Liver (tissue), 8 donors: ENCODE measurements at regions not wholly inside any gene's neighbourhood (a gene's known extent, or its start where the extent isn't known, plus 50 kb on each side); places are given as distances from the start of the nearest gene placed in this dataset.

Experiments used
- DNase-seq: peaks from one replicate; pipeline ENCODE4 v3.0.0-alpha.2; 2017; ENCODE audit warnings: low spot score
- H3K27ac ChIP-seq, 2 donors: one replicate each; pipeline ENCODE4 v1.7.0; 2013; ENCODE audit warnings: inconsistent platforms in 2 of 2, low read length in 2 of 2, control low read depth in 1 of 2, low read depth in 1 of 2, mild to moderate bottlenecking in 1 of 2
- H3K27me3 ChIP-seq, 4 donors: one replicate each; pipeline versions ENCODE4 v1.6.1 to v1.7.0; 2013; ENCODE audit warnings: low read length in 3 of 4, inconsistent platforms in 1 of 4, mild to moderate bottlenecking in 1 of 4, moderate library complexity in 1 of 4; ENCODE audit not compliant: control insufficient read depth in 4 of 4, insufficient read depth in 4 of 4
- H3K36me3 ChIP-seq, 4 donors: one replicate each; pipeline versions ENCODE4 v1.6.1 to v1.7.0; 2013; ENCODE audit warnings: low read length in 3 of 4, mild to moderate bottlenecking in 3 of 4, low read depth in 1 of 4, moderate library complexity in 1 of 4; ENCODE audit not compliant: control insufficient read depth in 4 of 4, insufficient read depth in 3 of 4
- H3K4me1 ChIP-seq, 4 donors: one replicate each; pipeline versions ENCODE4 v1.6.1 to v1.7.0; 2013; ENCODE audit warnings: low read length in 3 of 4, mild to moderate bottlenecking in 3 of 4, moderate library complexity in 1 of 4; ENCODE audit not compliant: control insufficient read depth in 4 of 4, insufficient read depth in 4 of 4
- H3K4me3 ChIP-seq, 3 donors: one replicate each; pipeline versions ENCODE4 v1.6.1 to v1.7.0; 2013; ENCODE audit warnings: low read length in 3 of 3, control low read depth in 1 of 3, low read depth in 1 of 3, mild to moderate bottlenecking in 1 of 3
- H3K9ac ChIP-seq, 2 donors: one replicate each; pipeline ENCODE4 v1.7.0; 2013; ENCODE audit warnings: low read length in 2 of 2, mild to moderate bottlenecking in 2 of 2, moderate library complexity in 2 of 2, control low read depth in 1 of 2, low read depth in 1 of 2
- H3K9me3 ChIP-seq, 4 donors: one replicate each; pipeline versions ENCODE4 v1.6.1 to v1.7.0; 2013; ENCODE audit warnings: low read length in 3 of 4; ENCODE audit not compliant: control insufficient read depth in 4 of 4
- EGR1 ChIP-seq, 2 donors: IDR thresholded peaks; 2 replicates each; pipeline ENCODE4 v1.6.1; 2016 to 2018; ENCODE audit warnings: antibody characterized with exemption in 2 of 2, low read depth in 2 of 2
- FOXA1 ChIP-seq: IDR thresholded peaks from 2 replicates; pipeline ENCODE4 v1.6.1; 2016; ENCODE audit warnings: antibody characterized with exemption
- GABPA ChIP-seq, 2 donors: IDR thresholded peaks in 1 of 2; conservative IDR thresholded peaks in 1 of 2; 2 replicates each; pipeline ENCODE4 v1.6.1; 2016; ENCODE audit warnings: antibody characterized with exemption in 2 of 2, mild to moderate bottlenecking in 1 of 2, moderate library complexity in 1 of 2
- HNF4A ChIP-seq, 2 donors: conservative IDR thresholded peaks; 2 replicates each; pipeline ENCODE4 v1.6.1; 2016; ENCODE audit warnings: antibody characterized with exemption in 2 of 2, mild to moderate bottlenecking in 2 of 2
- HNF4G ChIP-seq: IDR thresholded peaks from 2 replicates; pipeline ENCODE4 v1.6.1; 2016; ENCODE audit warnings: antibody characterized with exemption
- JUND ChIP-seq, 2 donors: IDR thresholded peaks; 2 replicates each; pipeline ENCODE4 v1.6.1; 2016; ENCODE audit warnings: antibody characterized with exemption in 2 of 2
- RAD21 ChIP-seq, 2 donors: IDR thresholded peaks; 2 replicates each; pipeline ENCODE4 v1.6.1; 2016; ENCODE audit warnings: antibody characterized with exemption in 2 of 2, mild to moderate bottlenecking in 2 of 2
- RXRA ChIP-seq, 2 donors: IDR thresholded peaks; 2 replicates each; pipeline ENCODE4 v1.6.1; 2017 to 2018; ENCODE audit warnings: antibody characterized with exemption in 2 of 2, mild to moderate bottlenecking in 1 of 2
- TAF1 ChIP-seq: conservative IDR thresholded peaks from 2 replicates; pipeline ENCODE4 v1.6.1; 2016; ENCODE audit warnings: antibody characterized with exemption, mild to moderate bottlenecking
- YY1 ChIP-seq: IDR thresholded peaks from 2 replicates; pipeline ENCODE4 v1.6.1; 2016; ENCODE audit warnings: antibody characterized with exemption, mild to moderate bottlenecking
- WGBS: extraction: QIAGEN DNeasy Blood & Tissue Kit; methylation state at CpG from one replicate; pipeline ENCODE4 v1.1.7; 2013; 5-methylcytosine and 5-hydroxymethylcytosine counted together
- TF ChIP-seq, protein P1 (sequence below): IDR thresholded peaks from 2 replicates; pipeline ENCODE4 v1.6.1; 2016; ENCODE audit warnings: antibody characterized with exemption
- TF ChIP-seq, protein P2 (sequence below): IDR thresholded peaks from 2 replicates; pipeline ENCODE4 v1.6.1; 2016; ENCODE audit warnings: antibody characterized with exemption
- TF ChIP-seq, protein P3 (sequence below): IDR thresholded peaks from 2 replicates; pipeline ENCODE4 v1.6.1; 2016; ENCODE audit warnings: antibody characterized with exemption, mild to moderate bottlenecking
- TF ChIP-seq, protein P4 (sequence below): fragments of 150-350 bp; IDR thresholded peaks from 2 replicates; pipeline ENCODE4 v1.5.1; 2017; ENCODE audit warnings: improper control_type of control experiment, low read depth, low read length; ENCODE audit not compliant: missing input control
- TF ChIP-seq, protein P5 (sequence below): IDR thresholded peaks from 2 replicates; pipeline ENCODE4 v1.6.1; 2016; ENCODE audit warnings: antibody characterized with exemption
- donor health status: healthy.
- donor health status: healthy.
- donor health status: healthy.
- donor health status: healthy.
- donor health status: healthy.

DNA sequence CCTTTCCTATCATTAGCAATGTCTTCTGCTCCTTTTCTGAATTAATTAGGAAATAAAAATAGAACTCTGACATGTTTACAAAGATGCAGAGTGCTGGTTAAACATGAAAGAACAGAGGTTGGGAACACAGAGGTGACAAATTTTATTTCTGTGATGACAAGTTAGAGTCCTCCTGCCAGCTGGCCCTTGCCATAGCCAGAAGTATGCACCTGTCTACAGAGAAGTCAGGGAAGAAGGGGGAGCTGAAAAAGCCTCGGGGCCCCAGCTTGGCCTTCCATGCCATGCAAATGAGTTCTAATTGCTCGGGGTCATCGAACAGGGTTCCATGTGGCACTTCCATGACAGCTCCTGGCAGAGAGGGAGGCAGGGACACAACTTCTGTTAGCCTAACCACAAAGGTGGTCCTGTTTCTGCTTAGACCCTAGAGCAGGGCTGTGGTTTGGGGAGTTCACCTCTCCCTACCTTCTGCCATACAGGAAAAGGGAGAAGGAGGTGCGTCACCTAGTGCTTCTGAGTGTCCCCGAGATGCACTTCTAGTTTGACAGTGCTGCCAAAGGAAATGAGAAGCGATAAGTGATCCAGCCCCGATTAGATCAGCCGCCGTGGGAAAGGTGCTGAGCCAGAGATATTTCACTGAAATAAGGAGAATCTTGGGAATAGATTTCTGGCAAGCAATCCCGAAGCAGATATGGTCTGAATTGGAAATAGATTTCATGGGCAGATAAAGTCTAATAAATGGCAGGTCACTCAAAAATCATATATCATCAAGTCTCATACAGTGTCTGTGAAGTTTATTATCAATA lies 155.8 kb upstream of the FOXN3 start:
- TF ChIP-seq FOXA1 (no peak), RXRA (IDR thresholded peaks at IDR 0.05) (no peak), JUND (IDR thresholded peaks at IDR 0.05) (no peak), GABPA (IDR thresholded peaks at IDR 0.05 in 1 of 2, conservative IDR thresholded peaks at IDR 0.05 in 1 of 2) (no peak), TAF1 (no peak), YY1 (no peak), HNF4A (conservative IDR thresholded peaks at IDR 0.05) (no peak), EGR1 (IDR thresholded peaks at IDR 0.05; ENCODE audit: low read depth in 2 of 2) (no peak), HNF4G (no peak)
- TF ChIP-seq, protein P1, sequence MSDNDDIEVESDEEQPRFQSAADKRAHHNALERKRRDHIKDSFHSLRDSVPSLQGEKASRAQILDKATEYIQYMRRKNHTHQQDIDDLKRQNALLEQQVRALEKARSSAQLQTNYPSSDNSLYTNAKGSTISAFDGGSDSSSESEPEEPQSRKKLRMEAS: no peak
- TF ChIP-seq, protein P2, sequence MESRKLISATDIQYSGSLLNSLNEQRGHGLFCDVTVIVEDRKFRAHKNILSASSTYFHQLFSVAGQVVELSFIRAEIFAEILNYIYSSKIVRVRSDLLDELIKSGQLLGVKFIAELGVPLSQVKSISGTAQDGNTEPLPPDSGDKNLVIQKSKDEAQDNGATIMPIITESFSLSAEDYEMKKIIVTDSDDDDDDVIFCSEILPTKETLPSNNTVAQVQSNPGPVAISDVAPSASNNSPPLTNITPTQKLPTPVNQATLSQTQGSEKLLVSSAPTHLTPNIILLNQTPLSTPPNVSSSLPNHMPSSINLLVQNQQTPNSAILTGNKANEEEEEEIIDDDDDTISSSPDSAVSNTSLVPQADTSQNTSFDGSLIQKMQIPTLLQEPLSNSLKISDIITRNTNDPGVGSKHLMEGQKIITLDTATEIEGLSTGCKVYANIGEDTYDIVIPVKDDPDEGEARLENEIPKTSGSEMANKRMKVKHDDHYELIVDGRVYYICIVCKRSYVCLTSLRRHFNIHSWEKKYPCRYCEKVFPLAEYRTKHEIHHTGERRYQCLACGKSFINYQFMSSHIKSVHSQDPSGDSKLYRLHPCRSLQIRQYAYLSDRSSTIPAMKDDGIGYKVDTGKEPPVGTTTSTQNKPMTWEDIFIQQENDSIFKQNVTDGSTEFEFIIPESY: no peak
- TF ChIP-seq, protein P3, sequence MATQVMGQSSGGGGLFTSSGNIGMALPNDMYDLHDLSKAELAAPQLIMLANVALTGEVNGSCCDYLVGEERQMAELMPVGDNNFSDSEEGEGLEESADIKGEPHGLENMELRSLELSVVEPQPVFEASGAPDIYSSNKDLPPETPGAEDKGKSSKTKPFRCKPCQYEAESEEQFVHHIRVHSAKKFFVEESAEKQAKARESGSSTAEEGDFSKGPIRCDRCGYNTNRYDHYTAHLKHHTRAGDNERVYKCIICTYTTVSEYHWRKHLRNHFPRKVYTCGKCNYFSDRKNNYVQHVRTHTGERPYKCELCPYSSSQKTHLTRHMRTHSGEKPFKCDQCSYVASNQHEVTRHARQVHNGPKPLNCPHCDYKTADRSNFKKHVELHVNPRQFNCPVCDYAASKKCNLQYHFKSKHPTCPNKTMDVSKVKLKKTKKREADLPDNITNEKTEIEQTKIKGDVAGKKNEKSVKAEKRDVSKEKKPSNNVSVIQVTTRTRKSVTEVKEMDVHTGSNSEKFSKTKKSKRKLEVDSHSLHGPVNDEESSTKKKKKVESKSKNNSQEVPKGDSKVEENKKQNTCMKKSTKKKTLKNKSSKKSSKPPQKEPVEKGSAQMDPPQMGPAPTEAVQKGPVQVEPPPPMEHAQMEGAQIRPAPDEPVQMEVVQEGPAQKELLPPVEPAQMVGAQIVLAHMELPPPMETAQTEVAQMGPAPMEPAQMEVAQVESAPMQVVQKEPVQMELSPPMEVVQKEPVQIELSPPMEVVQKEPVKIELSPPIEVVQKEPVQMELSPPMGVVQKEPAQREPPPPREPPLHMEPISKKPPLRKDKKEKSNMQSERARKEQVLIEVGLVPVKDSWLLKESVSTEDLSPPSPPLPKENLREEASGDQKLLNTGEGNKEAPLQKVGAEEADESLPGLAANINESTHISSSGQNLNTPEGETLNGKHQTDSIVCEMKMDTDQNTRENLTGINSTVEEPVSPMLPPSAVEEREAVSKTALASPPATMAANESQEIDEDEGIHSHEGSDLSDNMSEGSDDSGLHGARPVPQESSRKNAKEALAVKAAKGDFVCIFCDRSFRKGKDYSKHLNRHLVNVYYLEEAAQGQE: no peak
- TF ChIP-seq, protein P4, sequence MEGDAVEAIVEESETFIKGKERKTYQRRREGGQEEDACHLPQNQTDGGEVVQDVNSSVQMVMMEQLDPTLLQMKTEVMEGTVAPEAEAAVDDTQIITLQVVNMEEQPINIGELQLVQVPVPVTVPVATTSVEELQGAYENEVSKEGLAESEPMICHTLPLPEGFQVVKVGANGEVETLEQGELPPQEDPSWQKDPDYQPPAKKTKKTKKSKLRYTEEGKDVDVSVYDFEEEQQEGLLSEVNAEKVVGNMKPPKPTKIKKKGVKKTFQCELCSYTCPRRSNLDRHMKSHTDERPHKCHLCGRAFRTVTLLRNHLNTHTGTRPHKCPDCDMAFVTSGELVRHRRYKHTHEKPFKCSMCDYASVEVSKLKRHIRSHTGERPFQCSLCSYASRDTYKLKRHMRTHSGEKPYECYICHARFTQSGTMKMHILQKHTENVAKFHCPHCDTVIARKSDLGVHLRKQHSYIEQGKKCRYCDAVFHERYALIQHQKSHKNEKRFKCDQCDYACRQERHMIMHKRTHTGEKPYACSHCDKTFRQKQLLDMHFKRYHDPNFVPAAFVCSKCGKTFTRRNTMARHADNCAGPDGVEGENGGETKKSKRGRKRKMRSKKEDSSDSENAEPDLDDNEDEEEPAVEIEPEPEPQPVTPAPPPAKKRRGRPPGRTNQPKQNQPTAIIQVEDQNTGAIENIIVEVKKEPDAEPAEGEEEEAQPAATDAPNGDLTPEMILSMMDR: no peak
- TF ChIP-seq, protein P5, sequence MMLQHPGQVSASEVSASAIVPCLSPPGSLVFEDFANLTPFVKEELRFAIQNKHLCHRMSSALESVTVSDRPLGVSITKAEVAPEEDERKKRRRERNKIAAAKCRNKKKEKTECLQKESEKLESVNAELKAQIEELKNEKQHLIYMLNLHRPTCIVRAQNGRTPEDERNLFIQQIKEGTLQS: no peak
- Histone ChIP-seq H3K27ac (no peak overlapping the region), H3K9ac (no peak overlapping the region), H3K4me3 (no peak overlapping the region), H3K27me3 (no peaks in the 10 kb centered on the region), H3K4me1 (peaks cover 0 to 9% (median 0%) of the 10 kb centered on the region in 4 donors), H3K9me3 (no peaks in the 10 kb centered on the region), H3K36me3 (no peaks in the 10 kb centered on the region)
- DNase-seq: no peak
- 79% methylated on average over 10 of the region's 10 CpGs for WGBS

DNA sequence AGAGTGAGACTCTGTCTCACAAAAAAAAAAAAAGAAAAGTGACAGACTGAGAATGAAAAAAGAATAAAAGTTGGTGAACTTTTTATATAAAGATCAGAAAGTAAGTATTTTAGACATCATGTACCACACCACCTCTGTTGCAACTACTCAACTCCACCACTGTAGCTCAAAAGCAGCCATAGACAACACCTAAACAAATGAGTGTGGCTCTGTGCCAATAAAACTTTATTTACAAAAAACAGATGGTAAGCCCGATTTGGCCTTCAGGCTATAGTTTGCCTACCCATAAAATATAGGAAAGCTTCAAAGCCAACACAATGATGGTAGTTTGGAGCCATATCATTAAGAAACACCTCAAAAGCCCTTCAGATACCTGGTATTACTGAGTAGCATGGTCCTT lies 154.5 kb upstream of the FOXN3 start:
- WGBS: 63% methylated on average over 1 of the region's 1 CpG
- Histone ChIP-seq H3K4me3 (no peak overlapping the region), H3K4me1 (peaks cover 0 to 9% (median 0%) of the 10 kb centered on the region in 4 donors)

More for the DNA sequence above, 154.5 kb upstream of the FOXN3 start:
- TF ChIP-seq HNF4G (no peak), RAD21 (IDR thresholded peaks at IDR 0.05) (peak in 1 of 2 donors; percentile 7)
- TF ChIP-seq, protein P3: no peak
- TF ChIP-seq, protein P5: no peak
- H3K9ac ChIP-seq: no peak overlapping the region
- no peaks in the 10 kb centered on the region for H3K36me3 ChIP-seq
- DNase-seq: no peak
- H3K27ac ChIP-seq: no peak overlapping the region
- H3K9me3 ChIP-seq: no peaks in the 10 kb centered on the region
- H3K27me3 ChIP-seq: no peaks in the 10 kb centered on the region
